ENCODE measurements at regions not wholly inside any gene's neighbourhood (a gene's known extent, or its start where the extent isn't known, plus 50 kb on each side); places are given as distances from the start of the nearest gene placed in this dataset.

GRCh38 chr1:172763057-172763456, 104.2 kb downstream of the FASLG start:
- TF ChIP-seq CTCF (IDR thresholded peaks at IDR 0.05) (no peak), POLR2A (IDR thresholded peaks at IDR 0.05) (no peak)
